ENCODE measurements at regions not wholly inside any gene's neighbourhood (a gene's known extent, or its start where the extent isn't known, plus 50 kb on each side); places are given as distances from the start of the nearest gene placed in this dataset.
A peak's percentile ranks its signal among the peaks of the same experiment; 100 is the strongest.

GRCh38 chr14:65277027-65277426 lies 135.5 kb upstream of the FUT8 start:
- 86 to 92% methylated on average over 4 of the region's 4 CpGs for WGBS, 2 donors
- no peak for DNase-seq
- Histone ChIP-seq H3K4me3 (no peak overlapping the region), H3K4me1 (peaks cover 13% of the 10 kb centered on the region), H3K27me3 (no peaks in the 10 kb centered on the region), H3K9me3 (no peaks in the 10 kb centered on the region), H3K36me3 (ENCODE audit: low read depth, missing control alignments) (no peaks in the 10 kb centered on the region), H3K27ac (peak overlapping the region; percentile 44 to 68)
- intact Hi-C loops (cut with DNase I; ENCODE audit: low total_unique reads), result no loop called here
- no peak for TF ChIP-seq POLR2A (IDR thresholded peaks at IDR 0.05)
- no peak for TF ChIP-seq CTCF (IDR thresholded peaks at IDR 0.05)

GRCh38 chr14:65277580-65278270 lies 134.8 kb upstream of the FUT8 start:
- WGBS, 2 donors, result 48% methylated on average over 6 of the region's 6 CpGs
- Histone ChIP-seq H3K27ac (peak overlapping the region; percentile 25 to 68), H3K36me3 (ENCODE audit: low read depth, missing control alignments) (no peaks in the 10 kb centered on the region), H3K27me3 (no peaks in the 10 kb centered on the region), H3K4me3 (no peak overlapping the region), H3K4me1 (peaks cover 20% of the 10 kb centered on the region), H3K9me3 (no peaks in the 10 kb centered on the region)
- TF ChIP-seq POLR2A (IDR thresholded peaks at IDR 0.05) (no peak), CTCF (IDR thresholded peaks at IDR 0.05) (no peak)
- peak; percentile 62 for DNase-seq
- intact Hi-C loops (cut with DNase I; ENCODE audit: low total_unique reads), result no loop called here

- intact Hi-C loops (cut with DNase I; ENCODE audit: low total_unique reads), result no loop called here
- WGBS, 2 donors, result 88 to 95% methylated on average over 4 of the region's 4 CpGs
- H3K27ac ChIP-seq, result peak overlapping the region in 1 of 2 donors; percentile 21
- no peaks in the 10 kb centered on the region for H3K9me3 ChIP-seq
- H3K36me3 ChIP-seq (ENCODE audit: low read depth, missing control alignments), result no peaks in the 10 kb centered on the region
- peaks cover 23% of the 10 kb centered on the region for H3K4me1 ChIP-seq
- DNase-seq, result no peak
- TF ChIP-seq CTCF (IDR thresholded peaks at IDR 0.05) (no peak), POLR2A (IDR thresholded peaks at IDR 0.05) (no peak)
- H3K4me3 ChIP-seq, result no peak overlapping the region
- H3K27me3 ChIP-seq, result no peaks in the 10 kb centered on the region
Measured at GRCh38 chr14:65278589-65278988, 133.9 kb upstream of the FUT8 start.

GRCh38 chr14:65279510-65279909 lies 133.0 kb upstream of the FUT8 start:
- Histone ChIP-seq H3K27ac (no peak overlapping the region), H3K4me3 (peak overlapping the region in 1 of 2 donors; percentile 17), H3K36me3 (ENCODE audit: low read depth, missing control alignments) (no peaks in the 10 kb centered on the region), H3K27me3 (no peaks in the 10 kb centered on the region), H3K9me3 (no peaks in the 10 kb centered on the region), H3K4me1 (peaks cover 23% of the 10 kb centered on the region)
- no peak for TF ChIP-seq POLR2A (IDR thresholded peaks at IDR 0.05)
- TF ChIP-seq CTCF (IDR thresholded peaks at IDR 0.05), result no peak
- 64 to 70% methylated on average over 11 to 22 of the region's 22 CpGs for WGBS, 2 donors
- intact Hi-C loops (cut with DNase I; ENCODE audit: low total_unique reads), result no loop called here
- DNase-seq, result no peak

- DNase-seq, result no peak
- Histone ChIP-seq H3K27me3 (no peaks in the 10 kb centered on the region), H3K9me3 (no peaks in the 10 kb centered on the region), H3K4me1 (peaks cover 23% of the 10 kb centered on the region), H3K36me3 (ENCODE audit: low read depth, missing control alignments) (no peaks in the 10 kb centered on the region), H3K4me3 (peak overlapping the region in 1 of 2 donors; percentile 17), H3K27ac (no peak overlapping the region)
- TF ChIP-seq CTCF (IDR thresholded peaks at IDR 0.05), result no peak
- TF ChIP-seq POLR2A (IDR thresholded peaks at IDR 0.05), result no peak
- intact Hi-C loops (cut with DNase I; ENCODE audit: low total_unique reads), result no loop called here
- 50 to 74% methylated on average over 2 to 25 of the region's 25 CpGs for WGBS, 2 donors
Measured at GRCh38 chr14:65279958-65280357, 132.6 kb upstream of the FUT8 start.
